Mammary epithelial cell (primary cell): ENCODE measurements at regions not wholly inside any gene's neighbourhood (a gene's known extent, or its start where the extent isn't known, plus 50 kb on each side); places are given as distances from the start of the nearest gene placed in this dataset.

Experiments
- CTCF ChIP-seq, 2 donors: IDR thresholded peaks in 1 of 2; conservative IDR thresholded peaks in 1 of 2; 2 replicates each; pipeline ENCODE4 v1.5.1; 2011 to 2012; ENCODE audit warnings: inconsistent platforms in 2 of 2, low read length in 2 of 2, mild to moderate bottlenecking in 2 of 2, control low read depth in 1 of 2, low read depth in 1 of 2; ENCODE audit not compliant: insufficient read depth in 1 of 2; ENCODE audit errors: extremely low read depth in 1 of 2
- EZH2 ChIP-seq: IDR thresholded peaks from 2 replicates; pipeline ENCODE4 v1.6.1; 2012; ENCODE audit warnings: low read length, inconsistent platforms, borderline replicate concordance

DNA sequence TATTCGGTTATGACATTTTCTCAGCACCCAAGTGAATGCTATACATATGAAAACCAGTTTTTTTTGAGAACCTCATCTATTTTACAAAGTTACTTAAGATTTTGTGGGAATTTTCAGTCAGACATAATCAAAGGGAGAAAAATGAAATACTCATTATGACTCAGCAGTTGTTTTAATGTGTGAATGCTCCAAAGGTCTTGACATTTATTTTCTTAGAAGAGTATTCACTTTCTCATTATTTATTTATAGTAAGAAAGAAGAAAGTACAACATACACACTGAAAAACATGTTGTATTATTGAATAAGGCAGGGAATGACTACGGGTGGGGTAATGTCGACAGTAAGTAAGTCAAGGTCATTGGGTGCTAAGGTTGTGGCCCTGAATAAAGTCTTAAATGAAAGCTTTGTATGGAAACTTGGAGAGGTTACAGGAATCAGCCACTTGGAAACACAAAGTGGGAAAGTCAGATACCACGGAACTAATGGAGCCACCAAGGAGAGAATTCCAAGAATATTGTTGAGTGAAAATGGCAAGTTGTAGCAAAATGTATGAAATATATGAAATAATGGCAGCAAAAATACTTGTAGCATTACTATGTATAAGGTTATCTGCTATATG is 844.5 kb downstream of the TBL1XR1 start:
- TF ChIP-seq CTCF (conservative IDR thresholded peaks at IDR 0.05 in 1 of 2, IDR thresholded peaks at IDR 0.05 in 1 of 2; ENCODE audit: extremely low read depth in 1 of 2, insufficient read depth in 1 of 2, low read depth in 1 of 2, low read length in 2 of 2) (no peak), EZH2 (no peak)
